SK-N-SH (cell line): ENCODE measurements at regions not wholly inside any gene's neighbourhood (a gene's known extent, or its start where the extent isn't known, plus 50 kb on each side); places are given as distances from the start of the nearest gene placed in this dataset.

Source experiments
- CTCF ChIA-PET: fragments of 300-600, 350-600 bp; formaldehyde crosslinking; extraction: SDS; loops from one replicate; lab custom pipeline; 2021; lab: Yijun Ruan, JAX
- POLR2A ChIA-PET: fragments of 350-600 bp; sonication (Branson Sonifier 250); formaldehyde crosslinking; extraction: SDS; loops from one replicate; lab custom pipeline; 2020; ENCODE audit warnings: antibody characterized with exemption, inconsistent platforms; lab: Yijun Ruan, JAX
- DNase-seq: peaks from one replicate; pipeline ENCODE4 v3.0.0; 2012
- H2AFZ ChIP-seq: fragments of 200-600 bp; sonication (generic); 2 replicates; pipeline ENCODE4 v1.8.1; 2016; ENCODE audit warnings: antibody characterized with exemption, mild to moderate bottlenecking, low read depth
- H3F3A ChIP-seq: fragments of 200-600 bp; sonication (generic); replicated peaks from 2 replicates; pipeline ENCODE3; 2016; ENCODE audit warnings: antibody characterized with exemption, mild to moderate bottlenecking; ENCODE audit not compliant: insufficient read depth
- H3K27ac ChIP-seq, 2 experiments: fragments of 200-500 bp in 1 of 2; fragments of 200-600 bp in 1 of 2; sonication (Bioruptor generic) in 1 of 2; sonication (generic), shearing (Covaris generic) in 1 of 2; 2 replicates each; pipeline versions ENCODE4 v1.5.1 to v1.6.1; 2014 to 2016; ENCODE audit warnings: low read depth in 2 of 2, inconsistent platforms in 1 of 2, low read length in 1 of 2, mild to moderate bottlenecking in 1 of 2, mixed read lengths in 1 of 2
- H3K27me3 ChIP-seq: fragments of 200-600 bp; sonication (generic), shearing (Covaris generic); 2 replicates; pipeline ENCODE4 v1.6.1; 2016; ENCODE audit warnings: mixed run types; ENCODE audit not compliant: insufficient read depth
- H3K36me3 ChIP-seq, 2 experiments: fragments of 200-500 bp in 1 of 2; fragments of 200-600 bp in 1 of 2; sonication (Bioruptor generic) in 1 of 2; sonication (generic) in 1 of 2; replicated peaks in 1 of 2; 2 replicates each; pipeline versions ENCODE3 to v1.5.1; 2014 to 2016; ENCODE audit warnings: low read length in 1 of 2, mild to moderate bottlenecking in 1 of 2; ENCODE audit not compliant: insufficient read depth in 2 of 2, control insufficient read depth in 1 of 2
- H3K4me1 ChIP-seq, 2 experiments: fragments of 200-500 bp in 1 of 2; fragments of 200-600 bp in 1 of 2; sonication (Bioruptor generic) in 1 of 2; sonication (generic), shearing (Covaris generic) in 1 of 2; 2 replicates each; pipeline versions ENCODE4 v1.5.1 to v1.6.1; 2014 to 2016; ENCODE audit warnings: low read depth in 1 of 2, low read length in 1 of 2, mixed run types in 1 of 2; ENCODE audit not compliant: insufficient read depth in 2 of 2, control insufficient read depth in 1 of 2
- H3K4me2 ChIP-seq: fragments of 200-600 bp; sonication (generic), shearing (Covaris generic); 2 replicates; pipeline ENCODE4 v1.6.1; 2017; ENCODE audit warnings: mixed run types
- H3K4me3 ChIP-seq, 2 experiments: fragments of 200-500 bp in 1 of 2; fragments of 200-600 bp in 1 of 2; sonication (Bioruptor generic) in 1 of 2; sonication (generic), shearing (Covaris generic) in 1 of 2; 2 replicates each; pipeline versions ENCODE4 v1.5.1 to v1.8.1; 2014 to 2016; ENCODE audit warnings: low read depth in 2 of 2, inconsistent platforms in 1 of 2, low read length in 1 of 2, mild to moderate bottlenecking in 1 of 2, mixed read lengths in 1 of 2, moderate library complexity in 1 of 2
- H3K79me2 ChIP-seq: fragments of 200-600 bp; sonication (generic); 2 replicates; pipeline ENCODE4 v1.8.1; 2017; ENCODE audit warnings: mild to moderate bottlenecking; ENCODE audit not compliant: insufficient read depth
- H3K9ac ChIP-seq: fragments of 200-600 bp; sonication (generic); 2 replicates; pipeline ENCODE4 v1.6.1; 2017; ENCODE audit warnings: mixed run types
- H3K9me2 ChIP-seq: fragments of 200-600 bp; sonication (generic); 2 replicates; pipeline ENCODE4 v1.6.1; 2017; ENCODE audit warnings: mixed run types
- H3K9me3 ChIP-seq: fragments of 200-600 bp; sonication (generic); 2 replicates; pipeline ENCODE4 v1.6.1; 2017; ENCODE audit warnings: mixed run types, mild to moderate bottlenecking, moderate library complexity
- H4K20me1 ChIP-seq: fragments of 200-600 bp; sonication (generic); 2 replicates; pipeline ENCODE4 v1.6.1; 2017; ENCODE audit warnings: mild to moderate bottlenecking, mixed run types; ENCODE audit not compliant: insufficient read depth
- CHD2 ChIP-seq: fragments of 150-350 bp; IDR thresholded peaks from 2 replicates; pipeline ENCODE4 v1.6.1; 2018; ENCODE audit warnings: low read length; ENCODE audit not compliant: partially characterized antibody
- GABPA ChIP-seq: IDR thresholded peaks from 2 replicates; pipeline ENCODE4 v1.4.0; 2012; ENCODE audit warnings: low read depth, mild to moderate bottlenecking
- GATA2 ChIP-seq: sonication (generic); formaldehyde crosslinking; IDR thresholded peaks from 2 replicates; pipeline ENCODE4 v1.5.0; 2020; ENCODE audit warnings: mild to moderate bottlenecking, missing genetic modification reagents
- NRF1 ChIP-seq: IDR thresholded peaks from 2 replicates; pipeline ENCODE4 v1.6.1; 2012; ENCODE audit warnings: low read depth, mild to moderate bottlenecking, low read length
- RCOR1 ChIP-seq: fragments of 150-350 bp; IDR thresholded peaks from 2 replicates; pipeline ENCODE4 v1.6.1; 2017; ENCODE audit warnings: antibody characterized with exemption, low read length
- RFX5 ChIP-seq: IDR thresholded peaks from 2 replicates; pipeline ENCODE4 v1.6.1; 2012; ENCODE audit warnings: mild to moderate bottlenecking, improper control_type of control experiment, low read length
- SIN3A ChIP-seq: IDR thresholded peaks from 2 replicates; pipeline ENCODE4 v1.6.1; 2012; ENCODE audit warnings: low read depth, mild to moderate bottlenecking, low read length, moderate library complexity, borderline replicate concordance
- SMC3 ChIP-seq: IDR thresholded peaks from 2 replicates; pipeline ENCODE4 v1.6.1; 2012; ENCODE audit warnings: low read depth, low read length, improper control_type of control experiment
- TCF12 ChIP-seq: IDR thresholded peaks from 2 replicates; pipeline ENCODE4 v1.4.0; 2012
- YY1 ChIP-seq: IDR thresholded peaks from 2 replicates; pipeline ENCODE4 v1.4.0; 2012; ENCODE audit warnings: low read depth, mild to moderate bottlenecking
- ZBTB33 ChIP-seq: IDR thresholded peaks from 2 replicates; pipeline ENCODE4 v1.4.0; 2012; ENCODE audit warnings: low read depth, borderline replicate concordance
- WGBS: methylation state at CpG from one replicate; pipeline ENCODE4 v1.1.6; 2017; ENCODE audit warnings: low lambda C conversion rate; 5-methylcytosine and 5-hydroxymethylcytosine counted together

GRCh38 chr1:4210043-4210442 lies 310.0 kb upstream of the C1orf174 start:
- WGBS: 0% methylated on average over 1 of the region's 1 CpG

GRCh38 chr1:4212796-4213195 lies 312.7 kb upstream of the C1orf174 start:
- Histone ChIP-seq H3K4me1 (no peaks in the 10 kb centered on the region), H3K9me3 (no peaks in the 10 kb centered on the region), H3K27ac (no peak overlapping the region), H3K9ac (no peak overlapping the region), H3K36me3 (no peaks in the 10 kb centered on the region), H3K27me3 (no peaks in the 10 kb centered on the region), H3K4me3 (no peak overlapping the region), H4K20me1 (no peaks in the 10 kb centered on the region), H3K9me2 (no peaks in the 10 kb centered on the region), H3K79me2 (no peaks in the 10 kb centered on the region), H3F3A (no peaks in the 10 kb centered on the region), H3K4me2 (no peak overlapping the region), H2AFZ (no peak overlapping the region)
- CTCF ChIA-PET: no interaction called here
- no peak for DNase-seq
- POLR2A ChIA-PET: no interaction called here
- TF ChIP-seq ZBTB33: no peak
- no peak for TF ChIP-seq GATA2
- WGBS: 36% methylated on average over 5 of the region's 5 CpGs

More at GRCh38 chr1:4210043-4210442, 310.0 kb upstream of the C1orf174 start:
- no peaks in the 10 kb centered on the region for H3K4me1 ChIP-seq
- H3K9me2 ChIP-seq: no peaks in the 10 kb centered on the region
- ChIA-PET POLR2A (no interaction called here), CTCF (interaction anchor here (0.6 kb wide), 1 partner anchor 169 kb away, joined by 3 read pairs; no protein-coding TSS in a partner anchor)
- H3K36me3 ChIP-seq: no peaks in the 10 kb centered on the region
- H3K4me2 ChIP-seq: no peak overlapping the region
- no peaks in the 10 kb centered on the region for H3K27me3 ChIP-seq
- no peaks in the 10 kb centered on the region for H4K20me1 ChIP-seq
- no peak overlapping the region for H3K27ac ChIP-seq
- no peaks in the 10 kb centered on the region for H3K79me2 ChIP-seq
- no peak for DNase-seq
- H3K9ac ChIP-seq: no peak overlapping the region
- H3F3A ChIP-seq: no peaks in the 10 kb centered on the region
- H2AFZ ChIP-seq: no peak overlapping the region
- no peak overlapping the region for H3K4me3 ChIP-seq
- H3K9me3 ChIP-seq: no peaks in the 10 kb centered on the region
- TF ChIP-seq RFX5: no peak
- TF ChIP-seq RCOR1: no peak
- TF ChIP-seq CHD2: no peak
- TF ChIP-seq GABPA: no peak
- TF ChIP-seq ZBTB33: no peak
- TF ChIP-seq YY1: no peak
- no peak for TF ChIP-seq TCF12
- TF ChIP-seq SIN3A: no peak
- TF ChIP-seq NRF1: no peak
- TF ChIP-seq SMC3: no peak
